ENCODE measurements at regions not wholly inside any gene's neighbourhood (a gene's known extent, or its start where the extent isn't known, plus 50 kb on each side); places are given as distances from the start of the nearest gene placed in this dataset.
"Not testable (repeated sequence)": the region's sequence is repeated elsewhere in the genome, so short reads cannot be mapped to it uniquely, and the experiment has no call there.

DNA sequence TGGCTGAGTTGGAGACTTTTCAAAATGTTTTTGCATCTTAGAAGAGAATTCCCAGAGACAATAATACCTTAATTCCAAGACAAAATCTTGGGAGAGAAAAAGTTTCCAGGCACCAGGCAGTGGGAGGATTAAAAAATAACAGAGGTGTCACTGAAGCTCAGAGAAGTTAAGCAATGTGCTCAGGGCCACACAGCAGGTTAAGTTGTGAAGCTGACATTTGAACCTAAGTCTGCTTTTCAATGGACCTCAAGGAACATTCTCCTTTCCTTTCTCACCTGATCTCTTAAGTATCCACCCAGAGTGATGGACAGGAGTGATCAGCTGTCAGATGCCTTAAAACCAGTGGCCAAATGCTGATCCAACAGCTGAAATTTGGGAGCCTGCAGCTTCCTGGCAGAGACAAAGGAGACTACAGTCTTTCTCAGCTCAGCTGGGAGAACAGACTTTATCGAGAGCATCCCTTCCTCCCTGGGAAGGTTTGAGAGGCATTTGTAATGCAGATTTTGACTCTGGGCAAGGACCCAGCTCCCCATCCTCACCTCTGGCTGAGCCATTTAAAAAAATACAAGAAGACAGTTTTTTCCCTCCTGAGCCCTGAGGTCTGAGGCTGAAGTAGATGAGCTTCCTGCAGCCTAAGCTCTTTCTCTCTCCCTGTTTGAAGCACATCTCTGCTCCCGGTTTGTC, 174.9 kb upstream of the RPH3A start:
- no peak for DNase-seq (ENCODE audit: low spot score)

DNA sequence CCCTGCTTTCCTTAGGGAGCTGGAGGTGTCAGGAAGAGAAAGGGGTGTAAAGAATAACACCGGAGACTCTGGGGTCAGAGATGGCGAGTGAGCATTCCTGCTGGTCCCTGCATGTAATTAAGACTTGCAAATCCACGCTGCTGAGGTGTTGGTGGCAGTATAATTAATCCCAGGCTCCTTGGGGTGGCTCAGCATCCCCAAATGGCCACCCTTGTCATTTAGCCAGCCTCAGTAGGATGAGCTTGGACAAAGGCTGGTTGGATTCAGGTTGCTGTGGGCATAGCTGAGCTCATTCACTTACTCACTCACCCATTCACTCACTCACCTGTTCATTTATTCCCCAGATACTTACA, 174.4 kb upstream of the RPH3A start:
- no peak for DNase-seq (ENCODE audit: low spot score)

DNA sequence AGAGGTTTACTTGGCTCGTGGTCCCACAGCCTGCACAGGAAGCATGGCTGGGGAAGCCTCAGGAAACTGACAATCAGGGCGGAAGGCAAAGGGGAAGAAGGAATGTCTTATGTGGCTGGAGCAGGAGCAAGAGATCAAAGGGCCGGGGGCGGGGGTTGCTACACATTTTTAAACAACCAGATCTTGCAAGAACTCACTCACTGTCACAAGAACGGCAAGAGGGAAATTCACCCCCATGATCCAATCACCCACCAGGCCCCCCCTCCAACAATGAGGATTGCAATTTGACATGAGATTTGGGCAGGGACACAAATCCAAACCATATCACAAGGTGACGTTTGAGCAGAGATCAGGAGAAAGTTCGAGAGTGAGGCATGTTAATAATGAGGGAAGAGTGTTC, 163.7 kb upstream of the RPH3A start:
- no peak for DNase-seq (ENCODE audit: low spot score)

DNA sequence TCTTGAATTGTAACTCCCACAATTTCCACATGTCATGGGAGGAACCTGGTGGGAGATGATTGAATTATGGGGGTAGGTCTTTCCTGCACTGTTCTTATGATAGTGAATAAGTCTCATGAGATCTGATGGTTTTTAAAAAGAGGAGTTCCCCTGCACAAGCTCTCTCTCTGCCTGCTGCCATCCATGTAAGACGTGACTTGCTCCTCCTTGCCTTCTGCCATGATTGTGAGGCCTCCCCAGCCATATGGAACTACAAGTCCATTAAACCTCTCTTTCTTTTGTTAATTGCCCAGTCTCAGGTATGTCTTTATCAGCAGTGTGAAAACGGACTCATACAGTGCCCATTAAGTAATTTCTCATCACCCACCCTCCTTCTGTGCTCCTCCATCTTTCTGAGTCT, 159.6 kb upstream of the RPH3A start:
- not testable (repeated sequence) for DNase-seq (ENCODE audit: low spot score)

DNA sequence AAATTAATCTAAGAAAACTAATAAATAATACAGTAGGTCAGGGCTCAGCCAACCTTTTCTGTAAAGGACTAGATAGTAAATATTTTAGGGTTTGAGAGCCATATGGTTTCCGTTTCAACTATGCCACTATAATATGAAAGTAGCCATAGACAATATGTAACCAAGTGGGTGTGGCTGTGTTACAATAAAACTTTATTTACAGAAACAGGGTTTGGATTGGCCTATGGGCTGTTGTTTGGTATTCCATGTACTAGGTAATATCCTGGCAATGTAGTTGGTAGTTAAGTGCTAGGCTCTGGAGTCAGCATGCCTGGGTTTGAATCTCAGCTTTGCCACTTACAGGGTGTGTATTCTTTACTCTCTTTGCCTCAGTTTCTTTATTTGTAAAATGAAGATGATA, 156.5 kb upstream of the RPH3A start:
- no peak for DNase-seq (ENCODE audit: low spot score)

DNA sequence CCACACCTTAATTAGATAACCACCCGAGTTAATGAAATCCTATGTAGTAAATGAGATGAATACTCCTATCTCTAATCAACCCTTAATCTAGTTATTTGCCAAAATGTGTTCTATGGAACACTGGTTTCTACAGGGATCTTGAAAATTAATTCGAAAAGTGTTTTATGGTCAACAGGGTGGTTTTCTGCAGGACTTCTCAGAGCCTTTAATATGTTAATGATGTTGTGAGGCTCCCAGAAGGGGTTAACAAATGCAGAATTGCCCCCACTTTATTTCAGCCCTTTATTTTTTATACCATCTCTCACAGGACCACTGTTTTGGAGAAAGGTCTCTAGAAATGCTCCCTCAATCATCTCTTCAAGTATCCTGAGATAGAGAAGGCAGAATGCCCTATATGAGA, 153.1 kb upstream of the RPH3A start:
- DNase-seq (ENCODE audit: low spot score) = no peak

DNA sequence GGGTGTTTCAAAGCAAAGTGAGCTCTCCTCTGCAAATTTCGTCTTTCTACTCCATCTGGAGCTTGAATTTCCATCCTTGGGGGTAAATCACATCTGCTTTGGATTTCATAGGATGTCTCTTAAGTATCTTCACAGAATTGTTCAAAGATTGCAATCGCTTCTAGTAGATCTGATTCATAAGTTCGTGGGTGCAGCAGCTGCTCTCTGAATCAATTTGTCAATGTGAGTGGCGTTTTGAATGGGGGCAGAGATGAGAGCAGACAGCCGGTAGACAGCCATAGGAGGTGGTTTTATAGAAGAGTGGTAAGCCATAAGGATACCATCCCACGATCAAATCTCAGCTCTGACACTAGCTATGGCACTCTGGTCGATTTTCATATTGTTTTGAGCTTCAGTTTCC, 146.0 kb upstream of the RPH3A start:
- no peak for DNase-seq (ENCODE audit: low spot score)

DNA sequence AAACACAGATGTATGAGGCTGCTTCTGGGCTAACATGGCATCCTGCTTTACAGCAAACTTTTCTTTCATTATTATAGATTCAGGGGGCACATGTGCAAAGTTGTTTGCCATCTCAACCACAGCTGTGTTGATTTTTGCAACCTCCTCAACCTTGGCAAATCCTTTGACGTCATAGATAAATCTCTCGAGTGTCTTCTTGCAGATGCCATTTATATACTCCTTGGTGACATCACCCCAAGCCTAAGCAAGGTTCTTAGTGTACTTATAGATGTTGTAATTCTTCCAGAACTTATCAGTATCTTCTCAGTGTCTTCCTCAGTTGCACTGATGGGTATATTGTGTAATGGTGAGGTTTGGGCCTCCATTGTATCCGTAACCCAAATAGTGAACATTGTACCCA, 135.4 kb upstream of the RPH3A start:
- no peak for DNase-seq (ENCODE audit: low spot score)

DNA sequence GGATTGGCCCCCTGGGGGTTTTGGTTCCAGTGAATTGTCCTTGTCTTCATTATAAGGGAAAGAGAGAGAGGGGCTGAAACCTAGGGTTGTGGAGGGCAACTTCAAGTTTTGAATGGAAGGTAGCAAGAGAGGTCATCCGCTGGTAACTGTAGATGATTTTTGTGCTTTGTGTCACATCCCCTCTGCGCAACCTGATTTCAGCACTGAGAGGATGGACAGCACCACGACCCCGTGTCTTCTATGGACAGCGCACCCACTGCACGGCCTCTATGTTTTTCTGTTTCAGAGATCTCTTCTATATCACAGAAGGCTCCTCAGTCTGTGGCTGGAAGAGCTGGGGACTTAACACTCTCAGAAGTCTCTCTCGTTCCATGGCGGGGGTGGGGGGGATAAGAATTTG, 127.0 kb upstream of the RPH3A start:
- DNase-seq (ENCODE audit: low spot score) = no peak

DNA sequence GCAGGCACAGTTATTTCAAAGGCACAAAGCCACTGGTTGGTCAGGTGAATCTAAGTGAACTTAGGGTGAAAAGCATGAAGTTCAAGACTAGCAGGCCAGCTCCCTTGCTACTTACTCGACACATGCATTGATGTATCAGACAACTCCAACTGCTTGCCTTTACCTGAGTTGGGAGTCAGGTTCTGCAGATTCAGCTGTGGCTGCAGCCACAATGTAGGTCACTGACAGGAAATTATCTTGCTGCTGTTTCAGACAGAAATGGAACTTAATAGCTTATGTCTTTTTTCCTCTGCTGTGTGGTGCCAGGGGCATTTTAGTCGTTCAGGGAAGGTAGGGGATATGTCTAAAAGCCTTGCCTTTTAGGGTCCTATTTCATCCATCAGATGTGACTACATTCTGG, 125.6 kb upstream of the RPH3A start:
- no peak for DNase-seq (ENCODE audit: low spot score)

DNA sequence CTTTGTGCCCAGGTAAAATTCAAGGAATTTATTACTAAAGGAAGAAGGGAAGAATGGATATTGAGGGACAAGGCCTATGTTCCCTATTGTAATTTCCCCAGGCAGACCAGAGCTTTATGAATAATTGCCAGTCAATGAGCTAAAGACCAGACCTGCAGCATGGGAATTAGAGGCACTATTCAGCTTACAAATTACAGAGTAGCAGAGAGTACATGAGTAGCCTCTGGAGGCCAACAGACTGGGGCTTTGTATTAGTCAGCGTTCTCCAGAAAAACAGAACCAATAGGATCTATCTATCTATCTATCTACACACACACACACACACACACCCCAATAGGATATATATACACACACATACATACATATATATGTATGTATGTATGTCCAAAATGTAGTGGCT, 120.0 kb upstream of the RPH3A start:
- DNase-seq (ENCODE audit: low spot score) = no peak

DNA sequence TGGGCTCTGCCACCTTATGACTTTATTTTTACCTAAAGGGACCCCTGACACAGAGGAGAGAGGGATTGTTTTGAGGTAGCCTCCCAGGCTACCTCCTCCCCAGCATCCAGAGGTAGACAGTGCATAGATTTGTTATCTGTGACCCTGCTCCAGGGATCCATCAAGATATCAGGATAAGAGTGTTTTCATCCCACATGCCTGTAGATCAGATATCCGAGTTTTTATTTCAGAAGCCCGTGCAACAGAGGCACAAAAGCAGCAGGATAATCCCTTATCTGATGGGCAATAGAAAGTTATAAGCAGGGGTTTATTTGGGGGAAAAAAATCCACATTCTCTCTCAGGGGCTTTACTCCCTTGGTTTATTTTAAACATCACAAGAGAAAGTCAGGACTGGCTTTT, 117.0 kb upstream of the RPH3A start:
- no peak for DNase-seq (ENCODE audit: low spot score)

DNA sequence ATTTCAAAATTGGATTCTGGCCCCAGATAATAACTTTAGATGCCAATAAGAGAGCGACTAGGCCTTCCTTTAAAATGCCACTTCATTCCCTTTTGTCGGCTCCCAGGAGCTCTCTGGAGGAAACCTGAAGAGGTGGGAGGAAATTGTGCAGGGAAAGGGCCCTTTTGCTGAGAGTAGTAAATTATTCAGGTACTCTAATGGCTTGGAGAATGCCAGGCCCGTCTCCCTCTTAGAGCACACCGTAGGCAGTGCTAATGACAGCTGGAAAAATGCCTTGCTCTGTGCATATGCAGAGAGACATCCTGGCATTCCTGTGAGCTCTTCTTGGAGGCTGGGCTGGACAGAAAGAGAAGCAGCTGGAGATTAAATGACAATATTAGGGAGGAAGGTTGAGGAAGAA, 115.0 kb upstream of the RPH3A start:
- no peak for DNase-seq (ENCODE audit: low spot score)

DNA sequence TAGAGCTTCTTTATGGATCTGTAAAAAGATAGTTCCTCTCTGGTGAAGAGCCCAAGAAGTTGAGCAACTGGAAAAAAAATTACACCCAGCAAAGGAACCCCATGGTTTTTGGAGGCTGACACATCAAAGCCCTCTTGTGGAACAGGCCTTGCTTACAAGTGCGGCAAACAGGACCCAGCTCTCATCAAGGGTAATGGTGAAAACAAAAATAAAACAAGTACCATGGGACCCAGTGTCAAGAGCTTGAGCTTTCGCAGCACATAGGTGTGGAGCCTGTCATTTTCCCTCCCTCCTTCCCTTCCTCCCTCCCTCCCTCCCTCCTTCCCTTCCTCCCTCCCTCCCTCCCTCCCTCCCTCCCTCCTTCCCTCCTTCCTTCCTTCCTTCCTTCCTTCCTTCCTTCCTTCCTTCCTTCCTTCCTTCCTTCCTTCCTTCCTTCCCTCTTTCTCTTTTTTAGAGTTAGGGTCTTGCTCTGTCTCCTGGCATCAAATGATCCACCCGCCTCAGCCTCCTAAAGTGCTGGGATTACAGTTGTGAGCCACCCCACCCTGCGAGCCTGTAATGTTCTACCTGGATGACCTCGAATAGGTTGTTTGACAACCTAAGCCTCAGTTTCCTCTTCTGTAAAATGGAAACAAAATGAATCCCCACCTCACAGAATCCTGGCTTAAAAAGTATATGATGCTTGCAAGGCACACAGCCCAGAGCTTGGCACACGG, 114.3 kb upstream of the RPH3A start:
- no peak for DNase-seq (ENCODE audit: low spot score)

DNA sequence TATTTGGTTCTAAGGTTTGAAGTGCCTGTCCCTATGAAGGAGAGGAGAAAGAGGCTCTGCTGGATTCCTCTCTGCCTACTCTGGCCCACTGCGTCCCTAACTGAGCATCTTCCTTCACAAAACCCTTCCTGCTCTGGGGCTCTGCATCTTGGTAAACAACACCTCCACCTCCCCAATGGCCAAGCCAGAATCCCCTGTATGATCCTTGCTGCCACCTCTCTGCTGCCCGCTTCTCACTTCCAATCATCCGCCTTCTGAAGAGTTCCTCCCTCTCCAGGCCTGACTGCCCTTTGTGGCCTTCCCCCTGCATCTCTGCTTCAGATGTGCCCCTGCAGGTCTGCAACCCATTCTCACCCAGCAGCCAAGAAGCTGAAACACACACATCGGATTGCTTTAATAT, 110.6 kb upstream of the RPH3A start:
- DNase-seq (ENCODE audit: low spot score) = no peak

DNA sequence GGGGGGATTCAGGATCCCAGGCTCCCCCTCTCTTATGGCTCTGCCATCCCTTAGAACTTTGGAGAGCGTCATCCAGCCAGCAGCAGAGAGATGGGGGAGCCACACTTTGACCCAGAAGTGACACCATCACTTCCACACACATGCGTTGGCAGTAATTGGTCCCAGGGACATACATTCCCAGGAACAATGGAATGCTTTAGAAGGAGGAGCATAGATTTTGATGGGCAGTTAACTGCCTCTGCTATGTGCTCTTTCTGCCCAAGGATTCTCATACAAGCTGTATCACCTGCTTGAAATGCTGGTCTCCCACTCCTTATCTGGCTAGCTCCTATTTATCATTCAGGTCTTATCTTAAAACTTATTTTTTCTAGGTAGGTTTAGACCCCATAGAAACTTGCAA, 109.0 kb upstream of the RPH3A start:
- DNase-seq (ENCODE audit: low spot score) = no peak

DNA sequence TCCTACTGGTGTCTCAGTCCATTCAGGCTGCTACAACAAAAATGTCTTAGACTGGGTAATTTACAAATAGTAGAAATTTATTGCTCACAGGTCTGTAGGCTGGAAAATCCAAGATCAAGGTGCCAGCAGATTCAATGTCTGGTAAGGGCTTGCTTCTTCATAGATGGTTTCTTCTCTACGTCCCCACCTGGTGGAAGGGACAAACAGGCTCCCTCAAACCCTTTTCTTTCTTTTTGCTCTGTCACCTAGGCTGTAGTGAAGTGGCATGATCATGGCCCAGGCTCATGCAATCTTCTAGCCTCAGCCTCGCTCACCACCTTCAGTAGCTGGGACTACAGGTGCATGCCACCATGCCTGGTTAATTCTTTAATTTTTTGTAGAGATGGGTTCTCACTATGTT, 106.8 kb upstream of the RPH3A start:
- DNase-seq (ENCODE audit: low spot score) = no peak

DNA sequence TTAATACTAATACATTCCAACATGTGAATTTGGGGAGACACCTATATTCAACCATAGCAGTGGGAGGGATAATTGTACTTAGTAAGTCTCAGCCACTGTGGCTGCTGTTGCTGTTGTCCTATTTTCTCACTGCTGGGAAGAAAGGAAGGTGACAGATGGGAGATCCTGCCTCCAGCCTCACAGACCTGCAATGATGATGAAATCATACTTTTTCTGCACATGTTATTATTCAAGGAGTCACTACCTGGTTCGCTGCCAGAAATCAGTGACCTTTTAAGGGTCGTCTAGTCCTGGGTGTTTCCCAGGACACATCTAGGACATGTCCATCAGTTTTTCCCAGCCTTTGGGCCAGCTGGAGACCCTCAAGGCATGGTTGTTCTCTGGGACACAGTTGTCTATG, 106.2 kb upstream of the RPH3A start:
- DNase-seq (ENCODE audit: low spot score) = no peak

DNA sequence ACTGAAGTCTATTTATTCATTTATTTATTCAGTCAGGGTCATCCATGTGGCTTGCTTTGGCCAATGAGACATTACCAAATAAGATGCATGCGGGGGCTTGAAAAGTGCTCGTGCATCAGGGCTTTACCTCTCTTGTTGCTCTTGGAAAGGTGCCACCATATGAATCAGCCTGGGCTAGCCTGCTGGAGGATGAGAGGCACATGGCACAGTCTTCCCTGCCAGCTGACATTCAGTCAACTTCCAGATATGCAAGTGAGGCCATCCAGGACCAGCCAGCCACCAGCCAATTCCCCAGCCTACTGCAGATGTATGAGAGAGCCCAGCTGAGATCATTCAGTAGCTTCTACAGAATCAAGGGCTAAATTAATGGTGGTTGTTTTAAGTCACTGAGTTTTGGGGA, 105.2 kb upstream of the RPH3A start:
- DNase-seq (ENCODE audit: low spot score) = no peak

DNA sequence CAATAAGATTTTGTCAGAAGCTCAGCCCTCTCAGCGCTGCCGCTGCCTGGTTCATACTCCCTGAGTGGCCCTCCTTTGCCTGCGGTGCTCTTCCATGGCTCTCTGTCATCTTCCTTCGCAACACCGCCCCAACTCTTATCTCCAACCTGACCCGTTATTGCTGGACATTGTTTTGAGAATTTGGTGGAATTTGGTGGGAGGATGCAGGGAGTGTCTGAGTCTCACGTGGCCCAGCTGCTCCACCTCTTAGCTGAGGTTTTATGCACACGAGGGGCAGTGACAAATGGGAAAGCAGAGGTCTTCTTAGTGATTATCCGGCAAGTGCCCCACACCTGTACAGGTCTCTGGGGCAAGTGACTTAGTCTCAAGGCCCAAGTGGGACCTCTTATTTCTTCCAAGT, 97.5 kb upstream of the RPH3A start:
- no peak for DNase-seq (ENCODE audit: low spot score)

DNA sequence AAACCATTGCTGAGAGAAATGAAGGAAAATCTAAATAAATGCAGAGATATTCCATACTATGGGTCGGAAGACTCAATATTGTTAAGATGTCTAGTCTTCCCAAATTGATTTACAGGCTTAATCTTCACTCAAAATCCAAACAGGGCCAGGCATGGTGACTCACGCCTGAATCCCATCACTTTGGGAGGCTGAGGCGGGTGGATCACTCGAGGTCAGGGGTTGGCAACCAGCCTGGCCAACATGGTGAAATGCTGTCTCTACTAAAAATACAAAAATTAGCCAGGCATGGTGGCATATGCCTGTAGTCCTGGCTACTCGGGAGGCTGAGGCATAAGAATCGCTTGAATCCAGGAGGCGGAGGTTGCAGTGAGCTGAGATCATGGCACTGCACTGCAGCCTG, 94.1 kb upstream of the RPH3A start:
- not testable (repeated sequence) for DNase-seq (ENCODE audit: low spot score)

DNA sequence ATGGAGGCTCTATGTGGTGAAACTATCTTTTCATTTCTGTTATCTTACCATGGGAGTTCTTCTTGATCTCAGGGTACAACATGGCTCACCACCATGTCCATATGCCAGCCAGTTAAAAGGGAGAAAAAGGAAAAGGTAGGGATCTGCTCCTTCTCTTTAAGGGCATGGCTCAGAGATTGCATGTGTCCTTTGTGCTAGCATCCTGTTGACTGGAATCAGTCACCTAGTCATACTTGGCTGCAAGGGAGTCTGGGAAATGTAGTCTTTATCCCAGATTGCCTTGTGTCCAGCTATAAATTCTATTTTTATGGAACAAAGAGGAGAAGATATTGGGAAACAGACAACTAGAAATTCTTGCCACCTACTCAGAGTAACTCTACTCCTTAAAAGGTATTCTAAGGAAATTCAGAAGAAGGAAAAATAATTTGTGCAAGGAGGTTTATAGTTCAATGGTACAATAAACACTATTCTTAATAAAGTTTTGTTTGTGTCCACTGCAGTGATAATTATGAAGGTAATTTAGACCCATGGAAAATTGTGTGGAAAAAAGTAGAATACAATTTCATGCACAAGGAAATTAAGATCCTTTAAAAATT, 86.4 kb upstream of the RPH3A start:
- no peak for DNase-seq (ENCODE audit: low spot score)

DNA sequence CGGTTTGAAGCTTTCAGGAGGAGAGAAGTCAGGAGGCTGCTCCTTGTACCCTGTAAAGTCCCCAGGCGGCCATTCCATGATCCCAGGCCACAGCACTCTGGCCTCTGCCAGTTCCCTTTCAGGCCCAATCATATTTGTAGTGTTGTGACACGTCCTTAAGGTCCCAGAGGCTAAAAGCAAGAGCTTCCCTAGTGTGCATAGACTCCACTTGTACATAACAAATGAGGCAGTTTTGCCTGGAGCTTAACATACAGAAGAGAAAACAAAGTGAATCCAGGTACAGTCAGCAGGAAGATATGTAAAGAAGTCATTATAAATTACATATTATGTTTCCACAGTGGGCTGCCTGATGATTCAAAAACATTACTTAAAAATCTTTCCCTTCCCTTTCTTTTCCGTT, 81.1 kb upstream of the RPH3A start:
- DNase-seq (ENCODE audit: low spot score) = no peak

DNA sequence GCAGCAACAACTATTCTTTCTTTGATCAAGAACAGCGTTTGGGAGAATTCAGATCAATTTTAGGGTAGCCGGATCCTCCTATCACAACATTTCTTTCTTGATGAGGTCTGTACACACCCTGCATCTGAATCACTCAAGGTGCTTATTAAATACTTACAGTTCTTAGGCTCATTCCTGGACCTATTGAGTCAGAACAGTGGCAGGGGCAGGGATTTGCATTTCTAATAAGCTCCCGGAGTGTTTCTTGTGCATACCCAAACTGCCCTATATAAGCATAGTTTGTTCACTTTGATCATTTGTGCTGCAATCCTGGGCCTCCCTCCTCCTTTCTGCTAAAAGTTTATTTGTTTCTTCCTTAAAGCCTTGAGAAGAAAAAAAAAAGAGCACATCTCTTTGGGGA, 80.5 kb upstream of the RPH3A start:
- DNase-seq (ENCODE audit: low spot score) = no peak

Data from GM03348 (cell line).